Bronchial epithelial cell (primary cell): ENCODE measurements at regions not wholly inside any gene's neighbourhood (a gene's known extent, or its start where the extent isn't known, plus 50 kb on each side); places are given as distances from the start of the nearest gene placed in this dataset.

Source experiments
- DNase-seq: peaks from one replicate; pipeline ENCODE4 v3.0.0-alpha.2; 2010; ENCODE audit warnings: low read depth
- FAIRE-seq: peaks from 2 replicates; lab custom pipeline; 2011; peaks lifted over from hg19 to GRCh38; lab: Jason Lieb, UNC
- H3K27me3 ChIP-seq: 2 replicates; pipeline ENCODE4 v1.5.1; 2011; ENCODE audit warnings: low read length; ENCODE audit not compliant: control insufficient read depth, insufficient read depth
- H3K36me3 ChIP-seq: 2 replicates; pipeline ENCODE4 v1.5.1; 2011; ENCODE audit warnings: low read length; ENCODE audit not compliant: control insufficient read depth, insufficient read depth
- H3K4me3 ChIP-seq: 2 replicates; pipeline ENCODE4 v1.5.1; 2011; ENCODE audit warnings: mild to moderate bottlenecking, low read depth, low read length, control low read depth
- CTCF ChIP-seq: IDR thresholded peaks from 2 replicates; pipeline ENCODE4 v1.5.1; 2011; ENCODE audit warnings: mild to moderate bottlenecking, moderate library complexity, low read length, control low read depth, inconsistent platforms; ENCODE audit not compliant: insufficient read depth, severe bottlenecking

- H3K36me3 ChIP-seq = no peaks in the 10 kb centered on the region
- H3K4me3 ChIP-seq = no peak overlapping the region
- no peaks in the 10 kb centered on the region for H3K27me3 ChIP-seq
- no peak for FAIRE-seq
- no peak for TF ChIP-seq CTCF
- peak; percentile 85 for DNase-seq
Observed at GRCh38 chr20:6562111-6562510, 205.4 kb upstream of the BMP2 start.

DNA sequence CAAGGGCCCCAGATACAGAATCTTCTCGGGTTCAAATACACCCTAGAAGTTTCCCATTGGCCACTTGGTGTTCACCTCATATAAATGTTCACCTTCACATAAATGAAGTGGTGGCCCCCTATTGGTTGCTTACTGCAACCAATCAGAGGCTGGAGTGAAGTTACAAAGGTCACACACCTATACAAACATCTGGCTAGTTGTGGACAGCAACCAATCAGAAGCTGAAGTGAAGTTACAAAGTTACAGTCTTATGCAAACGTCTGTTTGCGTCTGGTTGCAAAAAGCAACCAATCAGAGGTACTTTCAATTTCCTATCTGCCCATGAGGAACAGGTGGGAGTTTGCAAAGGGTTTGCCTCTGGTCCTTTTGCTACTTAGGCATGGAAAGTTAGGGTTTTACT lies 206.5 kb upstream of the BMP2 start:
- FAIRE-seq = peak; percentile 97
- Histone ChIP-seq H3K27me3 (no peaks in the 10 kb centered on the region), H3K36me3 (no peaks in the 10 kb centered on the region), H3K4me3 (no peak overlapping the region)
- DNase-seq = no peak
- TF ChIP-seq CTCF = no peak

DNA sequence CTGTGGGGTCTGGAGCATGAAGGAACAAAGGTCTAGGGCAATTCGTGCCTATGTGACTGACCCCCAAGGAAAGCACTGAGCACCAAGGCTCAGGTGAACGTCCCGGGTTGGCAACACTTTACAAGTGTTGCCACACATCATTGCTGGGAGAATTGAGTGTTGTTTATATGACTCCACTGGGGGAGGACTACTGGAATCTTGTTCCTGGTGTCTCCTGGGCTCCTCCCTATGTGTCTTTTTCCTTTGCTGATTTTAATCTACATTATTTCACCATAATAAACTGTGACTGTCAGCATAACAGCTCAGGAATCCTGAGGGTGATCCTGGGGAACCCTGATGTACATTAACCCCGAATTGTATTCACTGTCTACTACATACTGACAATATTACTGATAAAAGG lies 207.7 kb upstream of the BMP2 start:
- no peak for TF ChIP-seq CTCF
- Histone ChIP-seq H3K36me3 (no peaks in the 10 kb centered on the region), H3K4me3 (no peak overlapping the region), H3K27me3 (no peaks in the 10 kb centered on the region)
- DNase-seq = no peak
- FAIRE-seq = no peak

DNA sequence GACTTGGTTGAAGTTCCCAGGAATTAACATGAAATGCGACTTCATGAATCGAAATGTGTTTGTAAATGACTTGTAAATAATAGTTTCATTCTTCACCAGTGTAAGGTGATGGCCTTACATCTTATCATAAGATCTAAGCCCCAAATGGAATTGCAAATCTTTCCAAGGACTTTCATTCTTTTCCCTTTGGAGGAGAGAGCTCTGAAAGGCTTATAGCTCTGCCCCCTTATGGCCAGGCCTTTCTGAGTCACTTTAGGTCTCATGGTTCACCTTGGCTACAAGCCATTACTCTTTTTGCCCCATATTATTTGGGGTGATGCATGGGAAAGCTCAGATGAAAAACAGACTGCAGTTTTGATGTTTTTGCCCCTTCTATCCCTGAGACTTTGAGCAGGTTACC lies 209.1 kb upstream of the BMP2 start:
- peak; percentile 36 for DNase-seq
- no peak for FAIRE-seq
- TF ChIP-seq CTCF = no peak

DNA sequence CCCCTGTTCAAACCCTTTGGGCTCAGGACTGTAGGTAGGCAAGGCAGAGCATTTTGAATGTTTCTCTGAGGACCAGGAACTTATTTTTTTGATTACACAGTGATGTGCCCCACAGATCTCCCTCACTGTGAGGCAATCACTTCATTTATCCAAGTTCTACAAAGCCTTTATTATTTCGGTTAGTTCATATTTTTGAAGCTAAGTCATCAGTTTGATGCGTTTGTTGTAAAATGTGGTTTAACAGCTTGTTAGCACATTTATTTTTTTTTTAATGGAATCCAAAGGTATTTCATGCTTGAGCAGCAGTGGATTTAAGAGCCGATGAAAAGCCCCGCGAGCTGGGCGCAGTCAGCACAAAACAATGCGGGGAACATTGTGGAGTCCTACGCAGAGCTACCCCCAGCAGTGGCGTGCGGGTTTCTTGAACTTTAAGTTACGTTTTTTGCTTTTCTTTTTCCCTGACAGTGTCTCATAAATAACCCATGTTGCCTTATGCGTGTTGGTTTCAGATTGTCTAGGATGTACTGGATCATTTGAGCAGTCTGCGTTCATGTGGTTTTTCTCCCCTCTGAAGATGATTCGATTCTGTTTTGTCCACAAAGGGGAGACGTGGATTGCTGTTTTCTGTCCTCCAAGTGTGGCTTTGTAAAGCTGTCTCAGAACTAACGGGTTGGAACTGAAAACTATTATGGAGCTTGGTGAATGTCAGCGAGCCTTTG lies 233.6 kb upstream of the BMP2 start:
- Histone ChIP-seq H3K36me3 (no peaks in the 10 kb centered on the region), H3K27me3 (no peaks in the 10 kb centered on the region), H3K4me3 (no peak overlapping the region)
- FAIRE-seq (no peak), DNase-seq (peak; percentile 25)
- no peak for TF ChIP-seq CTCF

More for the DNA sequence above, 209.1 kb upstream of the BMP2 start:
- H3K36me3 ChIP-seq = no peaks in the 10 kb centered on the region
- no peak overlapping the region for H3K4me3 ChIP-seq
- H3K27me3 ChIP-seq = no peaks in the 10 kb centered on the region

GRCh38 chr20:6533351-6533750 lies 234.1 kb upstream of the BMP2 start:
- H3K4me3 ChIP-seq = no peak overlapping the region
- H3K36me3 ChIP-seq = no peaks in the 10 kb centered on the region
- H3K27me3 ChIP-seq = no peaks in the 10 kb centered on the region
- FAIRE-seq (no peak), DNase-seq (no peak)
- TF ChIP-seq CTCF = no peak
